ENCODE measurements at regions not wholly inside any gene's neighbourhood (a gene's known extent, or its start where the extent isn't known, plus 50 kb on each side); places are given as distances from the start of the nearest gene placed in this dataset.

DNA sequence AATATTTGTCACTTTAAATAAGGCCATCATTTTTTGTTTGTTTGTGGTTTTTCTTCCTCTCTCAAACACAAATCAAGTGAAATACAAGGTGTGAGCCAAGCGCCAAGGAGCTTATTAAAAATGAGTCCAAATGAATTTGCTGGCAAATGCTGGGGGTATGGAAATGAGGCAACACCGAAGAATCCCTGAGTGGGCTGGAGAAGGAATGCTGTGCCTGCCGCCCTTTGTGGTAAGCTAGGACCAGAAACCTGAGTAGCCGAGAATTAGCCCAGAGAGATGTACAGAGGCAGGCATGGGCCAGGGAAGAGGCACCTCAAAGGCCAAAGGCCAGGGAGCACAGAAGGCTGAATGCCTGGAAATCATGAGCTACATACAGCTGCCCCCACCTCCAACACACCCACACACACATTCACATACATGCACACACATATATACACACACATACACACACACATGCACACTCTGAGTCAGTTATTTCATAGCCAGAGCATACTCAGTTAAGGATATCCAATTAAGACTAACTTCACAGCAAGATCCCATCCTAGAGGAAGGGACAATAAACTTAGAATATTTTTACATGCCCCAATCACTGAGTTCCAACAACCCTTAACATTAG lies 266.1 kb upstream of the DYNLRB2 start:
- H3K36me3 ChIP-seq (ENCODE audit: insufficient read depth, low read length), result no peaks in the 10 kb centered on the region
- H3K9ac ChIP-seq (ENCODE audit: low read depth, low read length), result no peak overlapping the region
- 86% methylated on average over 4 of the region's 4 CpGs for WGBS
- no peaks in the 10 kb centered on the region for H3K27me3 ChIP-seq (ENCODE audit: insufficient read depth, low read length)
- H3K4me3 ChIP-seq (ENCODE audit: low read length), result no peak overlapping the region
- H3K27ac ChIP-seq (ENCODE audit: low read depth, low read length), result no peak overlapping the region
- no peaks in the 10 kb centered on the region for H3K4me1 ChIP-seq (ENCODE audit: insufficient read depth, low read length)
- no peaks in the 10 kb centered on the region for H3K9me3 ChIP-seq (ENCODE audit: insufficient read depth, low read depth, low read length)

DNA sequence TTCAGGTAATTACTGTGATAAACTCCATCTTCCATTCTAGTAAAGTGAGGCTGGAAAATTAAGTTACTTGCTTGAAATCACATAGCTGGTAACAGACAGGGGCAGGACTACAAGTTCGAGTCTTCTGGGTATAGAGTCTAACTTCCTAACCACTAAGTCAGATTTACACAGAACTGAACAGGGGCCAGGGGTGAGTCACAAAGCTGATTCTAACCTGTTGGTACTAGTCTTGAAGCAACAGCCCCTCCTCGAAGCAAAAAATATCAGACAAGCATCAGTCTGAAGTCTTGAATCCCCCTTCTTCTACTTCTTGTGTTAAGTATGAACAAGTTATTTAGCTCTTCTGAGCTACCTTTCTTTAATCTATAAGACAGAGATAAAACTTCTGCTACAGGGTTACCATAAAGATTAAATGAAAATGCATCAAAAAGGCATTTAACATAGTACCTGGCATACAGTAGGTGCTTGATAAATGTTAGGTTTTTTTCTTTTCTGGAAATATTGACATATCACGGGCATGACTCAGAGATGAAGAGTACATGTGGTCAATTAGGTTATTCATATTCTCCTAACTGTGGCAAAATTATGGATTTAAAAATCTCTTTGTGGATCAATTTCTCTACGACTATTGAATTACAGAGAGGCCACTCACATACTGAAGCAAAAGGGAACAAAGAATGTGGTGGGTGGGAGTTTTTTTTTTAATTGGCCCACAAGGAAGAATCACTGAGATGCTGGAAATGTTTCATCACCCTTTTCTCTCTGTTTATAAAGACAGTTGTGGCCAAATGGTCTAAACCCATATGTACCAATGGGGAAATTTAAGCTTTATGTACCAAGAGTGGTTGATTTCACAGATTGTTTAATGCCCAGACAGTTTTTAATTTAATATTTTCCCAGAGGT lies 266.9 kb upstream of the DYNLRB2 start:
- no peaks in the 10 kb centered on the region for H3K4me1 ChIP-seq (ENCODE audit: insufficient read depth, low read length)
- H3K9me3 ChIP-seq (ENCODE audit: insufficient read depth, low read depth, low read length), result no peaks in the 10 kb centered on the region
- H3K27ac ChIP-seq (ENCODE audit: low read depth, low read length), result no peak overlapping the region
- no peaks in the 10 kb centered on the region for H3K36me3 ChIP-seq (ENCODE audit: insufficient read depth, low read length)
- H3K27me3 ChIP-seq (ENCODE audit: insufficient read depth, low read length), result no peaks in the 10 kb centered on the region
- no peak overlapping the region for H3K4me3 ChIP-seq (ENCODE audit: low read length)
- 92% methylated on average over 3 of the region's 4 CpGs for WGBS
- H3K9ac ChIP-seq (ENCODE audit: low read depth, low read length), result no peak overlapping the region

- Histone ChIP-seq H3K4me3 (ENCODE audit: low read length) (no peak overlapping the region), H3K36me3 (ENCODE audit: insufficient read depth, low read length) (no peaks in the 10 kb centered on the region), H3K9me3 (ENCODE audit: insufficient read depth, low read depth, low read length) (no peaks in the 10 kb centered on the region), H3K27ac (ENCODE audit: low read depth, low read length) (no peak overlapping the region), H3K9ac (ENCODE audit: low read depth, low read length) (no peak overlapping the region), H3K4me1 (ENCODE audit: insufficient read depth, low read length) (no peaks in the 10 kb centered on the region; the same call in 1 of the 2 replicates), H3K27me3 (ENCODE audit: insufficient read depth, low read length) (no peaks in the 10 kb centered on the region)
- WGBS, result 86% methylated on average over 2 of the region's 2 CpGs
Observed at GRCh38 chr16:80265624-80266306, 275.0 kb upstream of the DYNLRB2 start.

- Histone ChIP-seq H3K9me3 (ENCODE audit: insufficient read depth, low read depth, low read length) (no peaks in the 10 kb centered on the region), H3K27ac (ENCODE audit: low read depth, low read length) (no peak overlapping the region), H3K36me3 (ENCODE audit: insufficient read depth, low read length) (no peaks in the 10 kb centered on the region), H3K9ac (ENCODE audit: low read depth, low read length) (no peak overlapping the region), H3K4me3 (ENCODE audit: low read length) (no peak overlapping the region), H3K27me3 (ENCODE audit: insufficient read depth, low read length) (no peaks in the 10 kb centered on the region), H3K4me1 (ENCODE audit: insufficient read depth, low read length) (no peaks in the 10 kb centered on the region; the same call in 1 of the 2 replicates)
- 96% methylated on average over 4 of the region's 6 CpGs for WGBS
Observed at GRCh38 chr16:80263848-80264694, 276.7 kb upstream of the DYNLRB2 start.

DNA sequence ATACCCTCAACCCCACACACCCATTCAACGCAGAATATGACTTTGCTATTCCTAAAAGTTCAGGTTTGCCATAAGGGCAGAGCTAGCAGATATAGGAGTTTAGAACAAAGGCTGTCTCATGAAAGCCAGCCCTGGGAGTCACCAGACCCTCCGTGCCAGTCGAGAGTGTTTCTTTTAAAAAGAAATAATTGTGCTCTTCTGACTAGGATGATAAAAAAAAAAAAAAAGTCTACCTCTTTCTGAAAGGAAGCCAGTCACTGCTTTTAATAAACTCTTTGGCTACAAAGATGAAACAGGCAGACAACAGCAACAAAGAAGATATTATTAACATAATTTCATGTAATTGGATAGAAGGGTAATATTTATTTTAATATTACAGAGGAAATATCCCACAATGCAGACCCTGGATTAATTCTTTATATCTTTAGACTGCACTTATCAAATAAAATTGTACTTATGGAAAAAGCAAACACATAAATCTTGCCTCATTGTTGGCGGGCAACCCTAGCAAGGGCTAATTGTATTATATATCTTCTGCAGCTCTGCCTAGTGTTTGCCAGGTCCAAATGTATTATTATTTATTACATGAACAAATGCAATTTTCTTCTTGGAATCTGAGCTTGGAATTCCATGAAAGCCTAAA lies 277.5 kb upstream of the DYNLRB2 start:
- H3K9ac ChIP-seq (ENCODE audit: low read depth, low read length), result no peak overlapping the region
- H3K27me3 ChIP-seq (ENCODE audit: insufficient read depth, low read length), result no peaks in the 10 kb centered on the region
- H3K4me3 ChIP-seq (ENCODE audit: low read length), result no peak overlapping the region
- no peaks in the 10 kb centered on the region for H3K36me3 ChIP-seq (ENCODE audit: insufficient read depth, low read length)
- H3K9me3 ChIP-seq (ENCODE audit: insufficient read depth, low read depth, low read length), result no peaks in the 10 kb centered on the region
- WGBS, result 88% methylated on average over 4 of the region's 4 CpGs
- H3K4me1 ChIP-seq (ENCODE audit: insufficient read depth, low read length), result no peaks in the 10 kb centered on the region; the same call in 1 of the 2 replicates
- H3K27ac ChIP-seq (ENCODE audit: low read depth, low read length), result no peak overlapping the region

GRCh38 chr16:80260906-80261311 lies 279.9 kb upstream of the DYNLRB2 start:
- Histone ChIP-seq H3K4me3 (ENCODE audit: low read length) (no peak overlapping the region), H3K36me3 (ENCODE audit: insufficient read depth, low read length) (no peaks in the 10 kb centered on the region), H3K9ac (ENCODE audit: low read depth, low read length) (no peak overlapping the region), H3K27ac (ENCODE audit: low read depth, low read length) (no peak overlapping the region), H3K4me1 (ENCODE audit: insufficient read depth, low read length) (no peaks in the 10 kb centered on the region; the same call in 1 of the 2 replicates), H3K27me3 (ENCODE audit: insufficient read depth, low read length) (no peaks in the 10 kb centered on the region), H3K9me3 (ENCODE audit: insufficient read depth, low read depth, low read length) (no peaks in the 10 kb centered on the region)
- 91% methylated on average over 4 of the region's 4 CpGs for WGBS

- WGBS, result 89% methylated on average over 6 of the region's 6 CpGs
- no peak overlapping the region for H3K27ac ChIP-seq (ENCODE audit: low read depth, low read length)
- no peaks in the 10 kb centered on the region for H3K9me3 ChIP-seq (ENCODE audit: insufficient read depth, low read depth, low read length)
- no peaks in the 10 kb centered on the region; the same call in 1 of the 2 replicates for H3K4me1 ChIP-seq (ENCODE audit: insufficient read depth, low read length)
- H3K27me3 ChIP-seq (ENCODE audit: insufficient read depth, low read length), result no peaks in the 10 kb centered on the region
- H3K9ac ChIP-seq (ENCODE audit: low read depth, low read length), result no peak overlapping the region
- H3K36me3 ChIP-seq (ENCODE audit: insufficient read depth, low read length), result no peaks in the 10 kb centered on the region
- no peak overlapping the region for H3K4me3 ChIP-seq (ENCODE audit: low read length)
Observed at GRCh38 chr16:80259290-80259805, 281.4 kb upstream of the DYNLRB2 start.

DNA sequence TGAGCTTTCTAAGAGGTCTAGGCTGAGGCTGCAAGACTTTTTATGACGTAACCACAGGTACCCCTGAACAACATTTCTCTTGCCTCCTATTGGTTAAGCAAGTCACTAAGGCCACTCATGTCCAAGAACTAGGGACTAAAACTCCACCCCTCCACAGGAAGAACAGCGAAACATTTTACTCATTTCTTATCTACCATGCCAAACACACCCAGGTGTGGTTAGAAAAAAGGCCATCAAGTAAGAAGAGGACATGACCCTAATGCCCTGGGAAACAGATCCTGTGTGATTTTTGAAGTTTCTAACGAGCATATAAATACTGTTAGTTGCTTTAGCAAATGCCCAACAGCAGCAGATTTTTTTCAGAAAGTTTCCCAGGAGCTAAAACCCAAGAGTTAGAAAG lies 282.4 kb upstream of the DYNLRB2 start:
- no peak overlapping the region for H3K27ac ChIP-seq (ENCODE audit: low read depth, low read length)

DNA sequence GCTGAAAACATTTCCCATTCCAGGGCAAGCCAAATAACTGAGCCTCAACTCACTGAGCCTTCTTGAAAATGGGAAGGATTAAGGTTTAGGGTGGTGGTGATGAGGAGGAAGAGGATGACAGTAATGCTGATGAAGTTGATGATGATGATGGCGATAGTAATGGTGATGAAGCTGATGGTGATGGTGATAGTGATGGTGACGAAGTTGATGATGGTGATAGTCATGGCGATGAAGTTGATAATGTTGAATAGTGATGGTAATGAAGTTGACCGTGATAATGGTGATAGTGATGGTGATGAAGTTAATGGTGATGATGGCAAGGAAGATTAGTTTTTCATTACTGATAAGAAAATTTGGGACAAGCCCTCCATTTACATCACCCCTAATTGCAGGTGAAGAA lies 285.8 kb upstream of the DYNLRB2 start:
- H3K27me3 ChIP-seq (ENCODE audit: insufficient read depth, low read length), result no peaks in the 10 kb centered on the region
- no peak overlapping the region for H3K4me3 ChIP-seq (ENCODE audit: low read length)
- H3K4me1 ChIP-seq (ENCODE audit: insufficient read depth, low read length), result no peaks in the 10 kb centered on the region
- H3K36me3 ChIP-seq (ENCODE audit: insufficient read depth, low read length), result no peaks in the 10 kb centered on the region
- 91% methylated on average over 4 of the region's 4 CpGs for WGBS
- no peak overlapping the region for H3K9ac ChIP-seq (ENCODE audit: low read depth, low read length)
- no peaks in the 10 kb centered on the region for H3K9me3 ChIP-seq (ENCODE audit: insufficient read depth, low read depth, low read length)
- no peak overlapping the region for H3K27ac ChIP-seq (ENCODE audit: low read depth, low read length)

More for the DNA sequence above, 282.4 kb upstream of the DYNLRB2 start:
- H3K9me3 ChIP-seq (ENCODE audit: insufficient read depth, low read depth, low read length), result no peaks in the 10 kb centered on the region
- WGBS, result 88% methylated on average over 3 of the region's 3 CpGs
- no peaks in the 10 kb centered on the region for H3K36me3 ChIP-seq (ENCODE audit: insufficient read depth, low read length)
- no peaks in the 10 kb centered on the region for H3K27me3 ChIP-seq (ENCODE audit: insufficient read depth, low read length)
- H3K4me3 ChIP-seq (ENCODE audit: low read length), result no peak overlapping the region
- no peak overlapping the region for H3K9ac ChIP-seq (ENCODE audit: low read depth, low read length)
- H3K4me1 ChIP-seq (ENCODE audit: insufficient read depth, low read length), result no peaks in the 10 kb centered on the region; the same call in 1 of the 2 replicates

DNA sequence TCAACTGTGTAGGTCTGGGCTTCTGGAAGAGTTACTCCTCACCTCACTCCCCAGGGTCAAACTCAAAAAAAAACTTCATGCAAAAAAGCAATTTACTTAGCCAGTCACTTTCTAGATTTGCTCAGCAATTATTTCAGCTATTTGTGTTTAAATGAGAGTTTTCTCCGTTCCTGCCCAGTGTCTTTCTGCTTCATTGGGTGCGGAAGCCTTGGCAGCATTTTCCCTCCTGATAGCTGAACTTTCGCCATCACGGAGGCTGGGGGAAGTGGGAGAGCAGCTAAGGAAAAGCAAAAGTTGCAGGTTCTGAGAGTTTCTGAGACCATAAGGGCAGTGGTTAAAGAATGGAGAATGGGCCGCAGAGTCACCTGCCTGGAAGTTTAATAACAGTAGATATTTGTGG lies 287.1 kb upstream of the DYNLRB2 start:
- H3K4me3 ChIP-seq (ENCODE audit: low read length), result no peak overlapping the region
- no peak overlapping the region for H3K27ac ChIP-seq (ENCODE audit: low read depth, low read length)
- 97% methylated on average over 5 of the region's 5 CpGs for WGBS
- no peaks in the 10 kb centered on the region for H3K27me3 ChIP-seq (ENCODE audit: insufficient read depth, low read length)
- H3K9ac ChIP-seq (ENCODE audit: low read depth, low read length), result no peak overlapping the region
- no peaks in the 10 kb centered on the region for H3K9me3 ChIP-seq (ENCODE audit: insufficient read depth, low read depth, low read length)
- H3K4me1 ChIP-seq (ENCODE audit: insufficient read depth, low read length), result no peaks in the 10 kb centered on the region
- no peaks in the 10 kb centered on the region for H3K36me3 ChIP-seq (ENCODE audit: insufficient read depth, low read length)
